Left lung (tissue), 4 donors: ENCODE measurements at regions not wholly inside any gene's neighbourhood (a gene's known extent, or its start where the extent isn't known, plus 50 kb on each side); places are given as distances from the start of the nearest gene placed in this dataset.

ENCODE experiments used
- ATAC-seq: fragments of 200-7000 bp; cut with Tn5 transposase; one replicate; pipeline ENCODE4 v1.9.1; 2020; ENCODE audit warnings: moderate library complexity
- DNase-seq, 4 donors: peaks; one replicate each; pipeline ENCODE4 v3.0.0-alpha.2; 2013 to 2020
- H3K27ac ChIP-seq, 2 donors: fragments of 200-600 bp; sonication (generic) in 1 of 2; one replicate each; pipeline versions ENCODE4 v1.5.0 to v1.8.0; 2020 to 2021
- H3K27me3 ChIP-seq, 2 donors: fragments of 200-600 bp; sonication (generic) in 1 of 2; one replicate each; pipeline versions ENCODE4 v1.5.0 to v1.8.0; 2020 to 2021
- H3K36me3 ChIP-seq, 2 donors: fragments of 200-600 bp; sonication (generic) in 1 of 2; one replicate each; pipeline versions ENCODE4 v1.5.0 to v1.8.0; 2020 to 2021
- H3K4me1 ChIP-seq, 2 donors: fragments of 200-600 bp; one replicate each; pipeline ENCODE4 v1.8.0; 2021
- H3K4me3 ChIP-seq, 2 donors: fragments of 200-600 bp; sonication (generic) in 1 of 2; one replicate each; pipeline versions ENCODE4 v1.5.0 to v1.8.0; 2020 to 2021; ENCODE audit warnings: mild to moderate bottlenecking in 1 of 2
- H3K9me3 ChIP-seq, 2 donors: fragments of 200-600 bp; sonication (generic) in 1 of 2; one replicate each; pipeline versions ENCODE4 v1.5.0 to v1.8.0; 2020 to 2021
- intact Hi-C, 2 donors: fragments of 100-400 bp; cut with DNase I; formaldehyde crosslinking; loops; one replicate each; pipeline versions ENCODE4 v1.11.2 to v1.14.2; 2022
- TF ChIP-seq, protein P1 (sequence below), 2 donors: fragments of 200-600 bp; sonication (generic) in 1 of 2; IDR thresholded peaks; one replicate each; pipeline versions ENCODE4 v1.5.0 to v1.8.0; 2021; ENCODE audit warnings: antibody characterized with exemption in 2 of 2
- donor health status: DM: no; HTN: yes; CAD: no.
- donor health status: DM: no; HTN: no; CAD: no.

DNA sequence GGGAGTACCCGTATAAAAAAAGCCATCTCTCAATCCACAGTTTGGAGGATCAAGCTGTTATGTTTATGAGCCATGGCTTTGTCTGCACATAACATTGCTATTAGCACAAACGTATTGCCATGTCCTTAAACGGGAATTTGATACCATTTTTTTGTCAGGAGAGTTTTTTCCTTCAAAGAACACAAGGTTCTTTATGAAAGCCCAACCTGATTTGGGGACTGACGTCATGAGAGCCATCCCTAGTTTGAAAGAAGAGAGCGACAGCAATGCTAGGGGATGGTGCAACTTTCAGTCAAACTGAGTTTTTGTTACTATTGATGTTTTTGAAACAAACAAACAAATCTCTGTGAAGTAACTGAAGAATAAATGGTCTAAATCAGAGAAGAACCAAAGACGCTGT, 376.6 kb downstream of the EIPR1 start:
- intact Hi-C loops, result no loop called here
- peaks cover 0 to 2% of the 10 kb centered on the region in 2 donors for H3K27me3 ChIP-seq
- no peaks in the 10 kb centered on the region for H3K9me3 ChIP-seq
- TF ChIP-seq, protein P1, sequence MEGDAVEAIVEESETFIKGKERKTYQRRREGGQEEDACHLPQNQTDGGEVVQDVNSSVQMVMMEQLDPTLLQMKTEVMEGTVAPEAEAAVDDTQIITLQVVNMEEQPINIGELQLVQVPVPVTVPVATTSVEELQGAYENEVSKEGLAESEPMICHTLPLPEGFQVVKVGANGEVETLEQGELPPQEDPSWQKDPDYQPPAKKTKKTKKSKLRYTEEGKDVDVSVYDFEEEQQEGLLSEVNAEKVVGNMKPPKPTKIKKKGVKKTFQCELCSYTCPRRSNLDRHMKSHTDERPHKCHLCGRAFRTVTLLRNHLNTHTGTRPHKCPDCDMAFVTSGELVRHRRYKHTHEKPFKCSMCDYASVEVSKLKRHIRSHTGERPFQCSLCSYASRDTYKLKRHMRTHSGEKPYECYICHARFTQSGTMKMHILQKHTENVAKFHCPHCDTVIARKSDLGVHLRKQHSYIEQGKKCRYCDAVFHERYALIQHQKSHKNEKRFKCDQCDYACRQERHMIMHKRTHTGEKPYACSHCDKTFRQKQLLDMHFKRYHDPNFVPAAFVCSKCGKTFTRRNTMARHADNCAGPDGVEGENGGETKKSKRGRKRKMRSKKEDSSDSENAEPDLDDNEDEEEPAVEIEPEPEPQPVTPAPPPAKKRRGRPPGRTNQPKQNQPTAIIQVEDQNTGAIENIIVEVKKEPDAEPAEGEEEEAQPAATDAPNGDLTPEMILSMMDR (IDR thresholded peaks at IDR 0.05), result no peak
- H3K4me3 ChIP-seq, result no peak overlapping the region
- H3K36me3 ChIP-seq, result no peaks in the 10 kb centered on the region
- DNase-seq (no peak), ATAC-seq (no peak)
- H3K4me1 ChIP-seq, result no peaks in the 10 kb centered on the region
- H3K27ac ChIP-seq, result no peak overlapping the region

DNA sequence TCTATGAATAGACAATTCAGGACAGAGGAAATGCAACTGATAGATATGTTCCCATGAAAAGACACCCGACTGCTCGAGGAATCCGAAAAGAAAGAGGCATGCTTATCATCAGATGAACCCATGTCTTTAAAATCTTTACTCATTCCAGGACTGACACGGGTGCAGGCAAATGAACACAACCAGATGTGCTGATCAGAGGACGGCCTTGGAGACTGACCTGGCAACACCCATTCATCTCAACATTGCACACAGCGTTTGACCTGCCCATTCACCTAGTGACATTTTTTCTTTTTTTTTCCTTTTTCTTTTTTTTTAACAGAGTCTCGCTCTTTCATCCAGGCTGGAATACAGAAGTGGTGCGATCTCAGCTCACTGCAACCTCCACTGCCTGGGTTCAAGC, 377.5 kb downstream of the EIPR1 start:
- H3K27me3 ChIP-seq, result no peaks in the 10 kb centered on the region
- no peak for ATAC-seq
- intact Hi-C loops, result no loop called here

DNA sequence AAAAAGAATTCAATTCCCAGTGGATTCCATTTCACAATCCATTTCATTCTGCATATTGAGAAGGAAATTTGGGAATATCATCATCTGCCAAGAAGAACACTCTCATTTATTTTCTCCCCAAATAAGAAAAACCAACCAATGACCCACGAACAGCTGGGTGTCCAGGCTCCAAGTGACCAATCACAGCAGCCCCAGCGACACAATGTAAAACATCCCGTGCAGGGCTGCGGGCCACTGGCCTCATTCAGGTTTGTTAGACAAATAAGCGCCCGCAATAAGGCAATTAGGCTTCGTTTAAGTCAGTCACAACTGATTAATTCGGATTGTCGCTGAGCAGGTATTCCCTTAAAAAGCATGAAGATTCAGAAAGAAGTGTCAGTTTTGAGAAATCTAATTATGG, 378.6 kb downstream of the EIPR1 start:
- Histone ChIP-seq H3K27me3 (no peaks in the 10 kb centered on the region), H3K4me1 (no peaks in the 10 kb centered on the region), H3K27ac (no peak overlapping the region), H3K4me3 (no peak overlapping the region), H3K36me3 (no peaks in the 10 kb centered on the region), H3K9me3 (no peaks in the 10 kb centered on the region)
- intact Hi-C loops, result no loop called here
- TF ChIP-seq, protein P1 (IDR thresholded peaks at IDR 0.05), result no peak
- no peak for ATAC-seq
- no peak for DNase-seq

More for the DNA sequence above, 377.5 kb downstream of the EIPR1 start:
- no peak for DNase-seq
- no peaks in the 10 kb centered on the region for H3K4me1 ChIP-seq
- H3K4me3 ChIP-seq, result no peak overlapping the region
- H3K36me3 ChIP-seq, result no peaks in the 10 kb centered on the region
- TF ChIP-seq, protein P1 (IDR thresholded peaks at IDR 0.05), result no peak
- H3K9me3 ChIP-seq, result no peaks in the 10 kb centered on the region
- H3K27ac ChIP-seq, result no peak overlapping the region

DNA sequence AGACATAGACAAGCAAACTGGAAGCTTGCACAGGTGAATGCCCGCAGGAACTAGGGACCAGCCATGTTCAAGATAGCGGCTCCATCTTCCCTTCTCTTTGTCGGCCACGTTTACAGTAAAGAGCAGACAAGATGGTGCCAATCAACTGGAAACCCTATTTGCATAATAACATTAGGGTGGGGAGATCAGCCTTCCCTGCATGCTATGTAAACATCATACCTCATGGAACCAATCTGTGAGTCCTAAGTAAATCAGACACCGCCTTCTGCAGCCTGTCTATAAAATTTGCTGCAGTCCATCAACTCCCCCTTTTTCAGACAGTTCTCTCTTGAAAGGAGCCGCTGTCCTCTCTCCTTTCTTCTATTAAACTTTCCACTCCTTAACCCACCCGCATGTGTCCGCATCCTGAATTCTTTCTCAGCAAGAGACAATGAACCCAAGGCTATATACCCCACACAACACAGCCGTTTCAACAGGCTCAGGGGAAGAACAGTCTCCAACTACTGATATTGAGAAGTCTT, 384.4 kb downstream of the EIPR1 start:
- H3K9me3 ChIP-seq, result peaks cover 0 to 9% of the 10 kb centered on the region in 2 donors
- TF ChIP-seq, protein P1 (IDR thresholded peaks at IDR 0.05), result no peak
- no peaks in the 10 kb centered on the region for H3K36me3 ChIP-seq
- H3K4me1 ChIP-seq, result no peaks in the 10 kb centered on the region
- intact Hi-C loops, result no loop called here
- no peak overlapping the region for H3K27ac ChIP-seq
- H3K4me3 ChIP-seq, result no peak overlapping the region
- DNase-seq, result no peak
- no peaks in the 10 kb centered on the region for H3K27me3 ChIP-seq
- no peak for ATAC-seq

DNA sequence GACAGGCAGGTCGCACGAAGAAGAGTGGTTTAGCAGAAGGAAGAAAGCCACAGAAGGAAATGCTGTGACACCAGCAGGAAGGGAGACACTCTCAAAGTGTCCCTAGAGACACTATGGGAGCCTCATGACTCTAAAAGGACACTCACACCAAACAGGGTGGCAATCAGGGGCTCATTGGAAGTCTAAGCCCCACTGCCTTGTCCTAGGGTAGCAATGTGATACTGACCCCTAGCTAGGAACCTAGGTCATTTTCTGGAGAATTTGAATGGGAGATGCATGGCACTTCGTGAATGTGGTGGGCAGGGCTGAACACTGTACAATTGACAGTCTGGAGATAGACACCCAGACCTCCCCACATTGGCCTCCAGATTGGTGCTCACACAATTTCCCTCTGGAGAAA, 385.0 kb downstream of the EIPR1 start:
- no peak for ATAC-seq

More for the DNA sequence above, 385.0 kb downstream of the EIPR1 start:
- peaks cover 0 to 13% of the 10 kb centered on the region in 2 donors for H3K9me3 ChIP-seq
- TF ChIP-seq, protein P1 (IDR thresholded peaks at IDR 0.05), result no peak
- no peaks in the 10 kb centered on the region for H3K27me3 ChIP-seq
- H3K27ac ChIP-seq, result no peak overlapping the region
- H3K4me3 ChIP-seq, result no peak overlapping the region
- DNase-seq, result no peak
- no peaks in the 10 kb centered on the region for H3K36me3 ChIP-seq
- H3K4me1 ChIP-seq, result no peaks in the 10 kb centered on the region
- intact Hi-C loops, result no loop called here
